NCI-H524 treated with DMSO at 0.1 percent for 48 hours (cell line): ENCODE measurements at regions not wholly inside any gene's neighbourhood (a gene's known extent, or its start where the extent isn't known, plus 50 kb on each side); places are given as distances from the start of the nearest gene placed in this dataset.
"Not testable (repeated sequence)": the region's sequence is repeated elsewhere in the genome, so short reads cannot be mapped to it uniquely, and the experiment has no call there.

Source experiments
- DNase-seq: peaks from one replicate; lab custom pipeline; 2025; lab: John Stamatoyannopoulos, UW

DNA sequence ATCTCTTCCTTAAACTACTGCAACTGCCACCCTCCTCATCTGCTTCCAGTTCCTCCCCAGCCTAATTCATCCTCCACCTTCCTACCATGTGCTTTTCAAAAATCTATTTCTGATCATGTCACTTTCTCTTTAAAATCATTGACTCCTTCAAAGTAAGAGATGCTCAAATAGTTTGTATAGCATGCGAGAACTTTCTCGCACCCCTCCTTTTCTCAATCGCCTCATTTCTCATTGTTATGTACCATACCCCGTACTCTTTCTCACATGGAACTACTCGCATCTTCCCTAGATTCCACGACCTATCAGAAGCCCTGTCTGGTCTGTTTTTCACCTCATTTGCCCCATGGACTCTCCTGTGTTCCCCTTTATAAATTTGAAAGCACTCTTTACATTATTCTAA, 238.2 kb downstream of the NRIP1 start:
- DNase-seq = no peak

DNA sequence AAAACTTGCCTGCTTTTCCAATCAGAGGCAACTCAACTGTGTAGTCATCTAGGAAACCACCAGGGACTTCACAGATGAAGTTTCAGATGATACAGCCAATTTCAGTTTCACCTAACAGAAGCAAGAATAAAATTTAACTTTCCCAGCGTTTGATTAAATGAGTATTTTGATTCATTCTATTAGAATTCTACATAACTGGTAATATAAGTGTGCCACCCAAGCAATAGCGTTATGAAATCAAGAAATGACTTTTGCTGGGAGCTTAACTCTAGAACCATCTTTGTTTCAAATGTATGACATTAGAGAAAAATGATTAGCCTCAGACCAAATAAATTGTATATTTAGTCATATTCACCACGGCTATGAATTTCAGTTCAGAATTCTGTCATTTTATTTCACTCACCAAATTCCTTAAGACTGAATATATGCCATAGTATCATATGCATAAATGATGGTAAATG, 239.3 kb downstream of the NRIP1 start:
- DNase-seq = no peak

DNA sequence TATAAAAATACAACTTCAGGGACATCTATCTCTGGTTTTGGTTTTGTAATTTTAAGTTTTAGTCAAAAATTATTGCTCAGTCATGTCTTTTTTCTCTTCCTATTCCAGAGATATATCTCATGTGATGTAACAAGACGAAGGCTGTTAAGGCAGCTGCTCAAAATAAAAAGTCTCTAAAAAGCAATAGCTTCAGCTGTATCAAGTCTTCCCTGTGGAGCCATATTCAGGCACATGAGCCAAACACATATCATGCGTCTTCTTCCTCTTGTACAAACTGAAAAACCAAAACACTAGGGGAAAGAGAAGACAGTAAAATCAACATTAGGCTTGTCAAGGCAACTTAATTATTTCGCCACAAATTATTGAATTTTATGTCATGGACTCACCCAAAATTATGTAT, 240.7 kb downstream of the NRIP1 start:
- DNase-seq = no peak

DNA sequence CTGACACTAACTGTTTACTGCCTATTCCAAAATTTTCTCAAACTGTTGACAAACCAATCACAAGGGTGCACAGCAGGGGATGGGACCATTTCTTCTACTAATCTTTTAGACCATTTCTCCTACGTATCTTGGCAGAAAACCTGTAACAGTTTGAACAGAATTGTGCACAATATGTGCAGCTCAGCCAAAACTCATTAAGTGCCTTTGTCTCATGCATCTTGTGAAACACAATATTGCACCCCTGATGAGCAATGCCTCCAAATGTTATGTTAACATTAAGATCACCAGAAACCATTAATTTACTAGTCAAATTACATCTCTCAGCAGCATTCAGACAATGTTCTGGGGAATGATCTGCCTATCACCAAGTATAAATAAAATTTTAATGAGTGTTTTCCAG, 247.5 kb downstream of the NRIP1 start:
- no peak for DNase-seq

DNA sequence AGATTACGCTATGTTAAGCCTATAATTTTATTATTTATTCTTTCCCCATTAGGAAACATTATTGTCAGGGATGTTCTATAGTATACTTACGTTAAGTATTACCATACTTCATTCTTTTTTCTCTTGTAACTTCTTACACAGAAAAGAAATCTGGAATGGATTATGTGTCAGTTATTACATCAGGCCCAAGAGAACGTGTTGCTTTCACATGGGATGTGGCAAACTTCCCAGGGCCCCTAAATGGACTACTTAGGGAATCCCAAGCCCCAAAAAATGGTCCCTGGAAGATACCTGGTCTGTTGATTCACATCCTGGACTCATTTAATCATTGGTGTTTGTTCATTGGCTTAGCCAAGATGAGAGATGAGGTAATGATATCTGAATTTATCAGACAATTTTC, 249.8 kb downstream of the NRIP1 start:
- no peak for DNase-seq

DNA sequence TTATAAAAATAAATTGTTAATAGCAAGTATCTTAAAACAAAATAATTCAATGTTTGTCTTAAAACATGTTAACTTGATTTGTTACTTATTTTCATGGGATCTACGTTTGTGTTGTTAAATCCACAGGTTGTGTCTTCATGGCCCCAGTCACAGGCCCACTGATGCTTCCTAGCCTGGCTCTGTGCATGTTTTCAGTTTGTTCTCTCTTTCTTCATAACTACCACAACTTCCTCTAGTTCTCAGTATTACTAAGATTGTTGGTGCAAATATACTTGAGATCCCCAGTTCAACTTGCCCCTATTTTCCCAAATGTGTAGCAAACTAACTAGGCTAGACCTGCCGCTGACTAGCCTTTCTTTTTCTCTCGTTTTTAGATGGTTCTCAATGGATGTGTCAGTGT, 250.5 kb downstream of the NRIP1 start:
- no peak for DNase-seq

DNA sequence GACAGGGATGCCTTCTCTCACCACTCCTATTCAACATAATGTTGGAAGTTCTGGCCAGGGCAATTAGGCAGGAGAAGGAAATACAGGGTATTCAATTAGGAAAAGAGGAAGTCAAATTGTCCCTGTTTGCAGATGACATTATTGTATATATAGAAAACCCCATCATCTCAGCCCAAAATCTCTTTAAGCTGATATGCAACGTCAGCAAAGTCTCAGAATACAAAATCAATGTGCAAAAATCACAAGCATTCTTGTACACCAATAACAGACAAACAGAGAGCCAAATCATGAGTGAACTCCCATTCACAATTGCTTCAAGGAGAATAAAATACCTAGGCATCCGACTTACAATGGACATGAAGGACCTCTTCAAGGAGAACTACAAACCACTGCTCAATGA, 258.1 kb upstream of the SAMSN1 start:
- DNase-seq = not testable (repeated sequence)

DNA sequence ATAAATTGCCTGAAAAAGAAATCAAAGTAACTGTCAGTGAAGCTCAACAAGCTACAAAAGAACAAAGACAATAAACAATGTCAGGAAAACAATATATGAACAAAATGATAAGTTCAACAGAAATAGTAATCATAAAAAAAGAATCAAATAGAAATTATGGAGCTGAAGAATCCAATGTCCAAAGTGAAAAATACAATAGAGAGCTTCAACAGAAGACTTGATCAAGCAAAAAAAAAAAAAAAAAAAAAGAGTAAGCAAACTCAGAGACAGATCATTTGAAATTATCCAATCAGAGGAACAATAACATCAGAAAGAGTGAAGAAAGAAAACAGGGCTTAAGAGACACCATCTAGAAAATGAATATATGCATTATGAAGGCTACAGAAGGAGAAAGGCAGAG, 251.4 kb upstream of the SAMSN1 start:
- DNase-seq = no peak

DNA sequence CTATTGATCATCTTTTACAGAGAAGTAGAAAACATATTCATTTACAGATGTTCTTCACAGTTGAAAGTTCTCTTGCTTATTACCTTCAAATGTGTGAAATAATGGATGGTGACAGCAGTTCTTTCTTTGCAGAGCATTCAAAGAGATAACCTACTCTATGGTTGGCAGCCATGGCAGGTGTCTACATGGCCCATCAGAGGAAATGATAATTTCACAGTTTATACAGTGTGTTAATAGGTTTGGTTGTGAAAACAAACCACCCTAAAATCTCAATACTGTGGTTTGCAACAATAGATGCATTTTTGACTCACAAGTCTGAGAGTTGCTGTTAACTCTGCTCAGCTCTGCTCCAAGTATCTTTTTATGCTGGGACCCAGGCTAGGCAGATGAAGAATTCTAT, 241.2 kb upstream of the SAMSN1 start:
- no peak for DNase-seq

DNA sequence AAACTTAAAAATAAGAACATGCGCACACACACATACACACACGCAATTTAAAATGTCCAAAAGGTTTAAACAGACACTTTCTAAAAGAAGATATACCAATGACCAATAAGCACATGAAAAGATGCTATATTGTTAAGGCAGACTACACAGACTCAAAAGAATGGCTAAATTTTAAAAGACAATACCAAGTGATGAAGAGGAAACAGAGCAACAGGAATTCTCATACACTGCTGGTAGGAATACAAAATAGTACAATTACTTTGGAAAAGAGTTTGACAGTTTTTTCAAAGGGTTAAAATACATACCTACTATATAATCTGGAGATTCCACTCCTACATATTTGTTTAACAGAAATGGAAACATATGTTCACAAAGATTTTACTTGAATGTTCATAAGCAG, 239.6 kb upstream of the SAMSN1 start:
- DNase-seq = no peak

DNA sequence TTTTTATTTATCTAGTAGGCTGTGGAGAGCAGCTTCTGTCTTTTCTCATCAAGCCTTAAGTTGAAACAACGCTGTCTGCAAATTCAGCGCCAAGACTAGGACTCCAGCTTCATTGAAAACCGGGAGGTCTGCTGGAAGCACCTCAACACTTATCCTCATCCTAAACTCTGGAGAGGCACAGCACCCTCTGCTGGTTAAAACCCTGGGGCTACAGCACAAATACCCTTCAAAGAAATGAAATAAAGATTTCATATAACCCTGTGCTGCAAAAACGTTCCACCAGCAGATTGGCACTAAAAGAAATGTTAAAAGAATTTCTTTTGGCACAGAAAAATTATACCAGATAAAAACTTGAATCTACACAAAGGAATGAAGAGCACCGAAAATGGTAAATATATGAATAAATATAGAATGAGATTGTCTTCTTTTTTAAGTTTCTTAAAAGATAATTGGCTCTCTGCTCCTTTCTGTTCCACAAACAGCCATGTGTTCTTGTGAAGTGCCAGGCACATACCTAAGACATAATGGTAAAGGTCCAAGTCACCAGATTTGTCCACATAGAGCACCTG, 227.7 kb upstream of the SAMSN1 start:
- no peak for DNase-seq

DNA sequence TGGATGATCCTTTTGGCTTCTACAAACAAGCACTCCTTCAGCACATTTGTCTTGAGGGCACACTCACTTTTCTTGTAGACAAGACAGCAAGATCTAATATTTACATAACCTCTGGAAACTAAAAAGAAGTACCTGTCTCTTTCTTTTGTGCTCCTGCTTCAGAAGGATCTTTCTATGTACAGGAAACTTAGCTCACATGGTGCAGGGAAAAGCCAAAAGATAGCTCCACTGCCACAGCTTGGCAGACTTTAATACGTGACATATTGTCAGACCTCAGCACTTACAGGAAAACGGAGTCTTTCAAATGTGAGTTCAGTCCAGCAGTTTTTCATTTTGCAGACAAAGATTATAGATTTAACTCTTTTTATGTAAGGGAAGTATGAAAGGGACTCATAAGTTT, 225.5 kb upstream of the SAMSN1 start:
- DNase-seq = no peak

DNA sequence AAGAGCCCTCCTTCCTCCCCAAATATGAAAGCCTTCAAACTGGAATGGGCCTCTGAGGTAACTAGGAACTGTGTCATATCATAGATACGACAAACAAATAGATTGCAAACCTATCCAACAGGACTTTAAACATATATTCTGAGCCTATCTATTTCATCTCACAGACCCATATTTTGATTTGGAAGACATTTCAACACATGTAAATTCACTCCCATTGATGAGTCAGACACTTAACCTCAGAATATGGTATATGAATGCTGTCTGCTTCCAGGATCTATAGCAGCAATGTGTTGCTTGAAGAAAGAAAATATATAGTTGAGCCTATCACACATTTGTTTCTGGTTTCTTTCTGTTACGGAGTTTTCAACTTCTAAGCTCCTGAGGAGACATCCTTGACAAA, 221.9 kb upstream of the SAMSN1 start:
- no peak for DNase-seq

DNA sequence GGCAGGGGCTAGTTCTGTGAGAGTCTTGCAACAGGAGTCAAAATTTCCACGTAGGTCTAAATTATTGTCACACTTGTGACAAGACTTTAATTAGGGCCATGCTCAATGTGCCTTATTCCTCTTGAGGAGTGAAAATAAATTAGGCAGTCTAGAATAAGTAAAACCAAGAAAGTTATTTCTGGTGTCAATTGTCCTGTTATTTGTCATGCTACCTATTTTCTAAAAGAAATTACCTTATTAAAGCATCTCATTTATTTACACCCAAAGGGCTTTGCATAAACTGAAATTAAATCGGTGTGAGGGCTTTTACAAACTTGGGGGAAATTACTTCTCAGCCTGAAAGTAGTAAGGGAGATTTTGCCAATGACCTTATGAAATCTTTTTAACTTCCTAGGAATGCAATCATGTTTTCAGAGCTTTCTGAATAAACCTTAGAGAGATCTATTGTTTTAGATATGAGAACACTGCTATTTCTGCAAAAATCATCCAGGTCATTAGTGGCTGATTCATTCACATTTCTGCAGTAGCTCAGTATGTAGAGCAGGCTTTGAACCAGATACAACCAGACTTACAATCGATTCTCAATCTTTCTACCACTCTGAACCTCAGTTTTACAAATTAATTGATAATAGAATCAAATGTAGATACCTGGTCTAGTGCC, 221.2 kb upstream of the SAMSN1 start:
- DNase-seq = no peak

DNA sequence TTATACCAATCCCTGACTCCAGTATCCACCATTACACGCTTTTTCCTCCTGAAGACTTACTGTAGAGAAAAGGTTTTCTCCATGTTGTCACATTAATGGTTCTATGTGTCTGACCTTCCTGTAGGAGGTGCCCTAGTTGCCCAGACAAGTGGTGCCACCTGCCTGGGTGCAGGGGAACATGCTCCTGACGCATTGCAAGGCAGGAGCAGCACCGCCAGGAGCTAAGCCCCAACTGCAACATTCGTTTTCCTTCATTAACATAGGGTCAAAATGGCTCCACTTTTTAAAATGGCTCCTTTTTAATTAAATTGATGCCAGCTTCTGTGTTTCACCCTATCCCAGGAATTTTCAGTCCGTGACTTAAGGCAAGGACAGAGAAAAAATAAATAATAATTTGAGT, 220.1 kb upstream of the SAMSN1 start:
- no peak for DNase-seq

DNA sequence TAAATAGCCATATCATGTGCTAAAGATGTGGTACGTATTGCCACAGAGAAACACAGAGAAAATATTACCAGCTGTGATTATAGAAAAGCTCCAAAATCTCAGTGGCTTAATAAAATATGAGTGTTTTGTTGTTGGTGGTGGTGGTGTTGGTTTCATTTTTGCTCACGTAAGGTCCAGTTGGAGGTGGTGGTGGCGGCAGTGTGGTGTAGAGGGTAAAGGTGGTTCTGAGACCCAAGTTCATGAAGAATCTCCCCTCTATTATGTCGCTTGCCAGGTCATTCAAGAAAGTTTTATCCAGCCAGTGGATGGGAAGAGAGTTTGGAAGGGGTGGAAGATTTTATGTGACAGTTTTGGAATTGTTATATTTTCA, 217.6 kb upstream of the SAMSN1 start:
- no peak for DNase-seq

DNA sequence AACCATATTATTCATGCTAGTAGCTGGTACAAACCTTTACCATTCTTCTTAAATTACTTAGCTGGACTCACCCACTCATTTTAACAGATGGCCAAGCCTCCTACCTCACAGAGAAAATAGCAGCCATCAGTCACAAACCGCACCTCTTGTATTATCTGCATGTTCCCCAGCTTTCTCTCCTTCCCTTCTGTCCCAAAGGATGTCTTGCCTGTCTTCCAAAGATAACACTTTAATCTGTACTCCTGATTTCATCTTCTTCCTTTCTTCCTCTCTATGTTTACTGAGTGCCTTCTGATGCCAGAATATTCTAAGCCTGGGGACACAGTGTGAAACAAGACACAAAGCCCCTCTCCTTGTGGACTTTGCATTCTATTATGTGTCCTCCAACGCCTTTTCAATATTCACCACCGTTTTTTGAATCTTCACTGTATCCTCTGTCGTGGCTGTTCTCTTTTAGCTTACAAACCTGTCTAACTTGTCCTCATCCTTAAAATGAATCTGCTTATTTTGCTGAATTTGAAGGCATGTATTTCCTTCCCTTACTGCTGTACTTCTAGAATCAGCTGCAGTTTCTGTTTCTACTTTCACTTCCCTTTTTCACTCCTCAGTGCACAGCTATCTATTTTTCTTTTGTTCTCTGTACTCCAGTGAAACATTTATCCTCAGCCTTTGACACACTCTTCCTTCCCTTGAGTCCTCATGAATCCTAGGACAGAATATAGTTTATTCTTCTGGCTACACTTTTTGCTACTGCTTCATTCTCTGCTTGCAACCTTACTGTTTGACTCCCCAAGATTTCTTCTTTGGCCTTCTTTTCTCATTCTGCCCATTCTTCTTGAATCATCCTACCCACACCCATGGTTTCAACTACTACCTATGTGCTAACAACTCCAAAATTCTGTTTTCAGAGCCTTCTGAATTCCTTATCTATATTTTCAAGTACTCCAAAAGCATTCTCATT, 216.9 kb upstream of the SAMSN1 start:
- DNase-seq = no peak

DNA sequence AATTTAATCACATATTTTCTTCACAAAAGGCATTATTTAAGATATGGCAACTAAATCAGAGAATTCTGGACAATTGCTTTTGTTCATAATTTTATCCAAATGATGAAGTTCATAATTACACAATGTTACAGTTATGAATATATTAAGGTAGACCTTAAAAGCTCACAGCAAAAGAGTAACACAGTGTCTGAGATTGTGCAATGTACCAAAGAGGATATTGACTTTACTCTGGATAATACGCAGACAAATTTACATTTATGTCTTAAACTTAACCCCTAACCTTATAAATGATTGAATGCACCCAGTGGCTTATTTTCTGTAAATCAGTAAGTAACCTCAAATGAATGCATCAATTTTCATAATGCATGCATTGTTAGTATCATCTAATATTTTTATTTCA, 216.2 kb upstream of the SAMSN1 start:
- no peak for DNase-seq

DNA sequence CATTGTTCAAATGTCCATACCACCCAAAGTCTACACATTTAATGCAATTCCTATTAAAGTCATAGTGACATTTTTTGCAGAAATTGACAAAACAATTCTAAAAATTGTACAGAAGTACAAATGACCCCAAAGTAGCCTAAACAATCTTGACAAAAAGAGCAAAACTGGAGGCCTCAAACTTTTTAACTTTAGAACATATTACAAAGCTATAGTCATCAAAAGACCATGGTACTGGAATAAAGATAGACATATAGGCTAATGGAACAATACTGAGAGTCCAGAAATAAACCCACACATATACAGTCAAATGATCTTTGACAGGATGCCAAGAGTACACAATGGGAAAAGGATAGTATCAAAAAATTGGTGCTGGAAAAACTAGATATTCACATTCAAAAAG, 213.2 kb upstream of the SAMSN1 start:
- DNase-seq = no peak

DNA sequence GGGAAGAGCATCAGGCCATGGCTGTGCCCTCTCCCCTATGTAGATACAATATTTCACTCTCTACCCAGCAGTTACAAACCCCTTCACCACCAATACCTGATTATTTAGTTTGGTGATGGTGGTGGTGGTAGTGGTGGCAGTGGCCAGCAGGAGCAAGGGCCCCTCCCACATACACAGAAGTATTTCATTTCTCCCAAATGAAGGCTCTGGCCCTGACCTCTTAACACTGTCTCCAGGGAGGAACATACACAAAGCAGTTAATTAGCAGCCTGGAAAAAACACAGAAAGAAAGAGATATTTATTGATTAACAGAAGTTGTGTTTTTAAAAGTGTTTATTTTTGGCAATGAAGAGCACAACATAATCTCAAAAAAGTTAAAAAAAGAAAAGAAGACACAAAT, 212.7 kb upstream of the SAMSN1 start:
- no peak for DNase-seq

DNA sequence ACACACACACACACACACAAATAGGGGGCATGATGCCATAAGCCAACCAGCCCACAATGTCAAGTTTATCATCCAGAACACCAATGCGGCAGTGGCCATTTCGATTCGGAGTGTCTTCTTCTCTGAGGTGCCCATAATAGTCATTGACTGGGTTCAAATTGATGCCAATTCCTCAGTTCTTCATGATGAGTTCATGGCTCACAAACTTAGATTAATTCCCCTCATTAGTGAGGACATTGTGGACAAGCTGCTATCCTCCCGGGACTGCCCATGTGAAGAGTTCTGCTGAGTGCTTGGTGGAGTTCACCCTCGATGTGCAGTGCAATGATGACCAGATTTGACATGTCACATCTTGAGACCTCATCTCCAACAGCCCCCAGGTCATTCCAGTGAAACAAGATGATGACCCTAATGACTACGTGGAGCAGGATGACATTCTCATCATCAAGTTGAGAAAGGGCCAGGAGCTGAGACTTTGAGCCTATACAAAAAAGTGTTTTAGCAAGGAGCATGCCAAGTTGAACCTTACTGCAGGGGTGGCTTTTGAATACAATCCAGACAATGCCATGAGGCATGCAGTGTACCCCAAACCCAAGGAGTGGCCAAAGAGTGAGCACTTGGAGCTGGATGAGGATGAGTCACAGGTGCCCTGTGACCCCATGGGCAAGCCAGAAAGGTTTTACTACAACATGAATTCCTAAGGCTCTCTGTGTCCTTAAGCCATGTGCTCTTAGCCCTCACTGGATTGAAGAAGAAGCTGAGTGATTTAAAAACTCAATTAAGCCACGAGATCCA, 211.6 kb upstream of the SAMSN1 start:
- no peak for DNase-seq

DNA sequence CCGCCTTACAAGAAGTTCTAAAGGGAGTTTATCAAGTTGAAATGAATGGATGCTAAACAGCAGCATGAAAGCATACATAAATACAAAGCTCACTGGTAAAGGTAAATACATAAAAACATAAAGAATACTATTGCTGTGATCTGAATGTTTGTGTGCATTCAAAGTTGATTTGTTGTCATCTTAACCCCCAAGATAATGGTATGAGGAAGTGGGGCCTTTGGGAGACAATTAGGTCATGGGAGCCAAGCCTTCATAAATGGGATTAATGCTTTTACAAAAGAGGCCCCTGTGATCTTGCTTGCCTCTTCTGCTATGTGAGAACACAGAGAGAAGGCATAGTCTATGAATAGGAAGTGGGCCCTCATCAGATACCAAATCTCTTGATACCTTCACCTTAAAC, 209.0 kb upstream of the SAMSN1 start:
- DNase-seq = no peak
